Keratinocyte (primary cell): ENCODE measurements at regions not wholly inside any gene's neighbourhood (a gene's known extent, or its start where the extent isn't known, plus 50 kb on each side); places are given as distances from the start of the nearest gene placed in this dataset.

ENCODE experiments used
- DNase-seq: peaks from one replicate; pipeline ENCODE4 v3.0.0-alpha.2; 2011; ENCODE audit warnings: low read depth, missing footprints, low spot score
- FAIRE-seq: peaks from 2 replicates; lab custom pipeline; 2011; peaks lifted over from hg19 to GRCh38; lab: Jason Lieb, UNC
- H2AFZ ChIP-seq: 2 replicates; pipeline ENCODE4 v1.6.0; 2012; ENCODE audit warnings: low read length, control low read depth, inconsistent platforms; ENCODE audit not compliant: control insufficient read depth
- H3K27ac ChIP-seq: 2 replicates; pipeline ENCODE4 v1.5.1; 2011; ENCODE audit warnings: low read length; ENCODE audit not compliant: control insufficient read depth, insufficient read depth
- H3K27me3 ChIP-seq: 3 replicates; pipeline ENCODE4 v1.6.0; 2011; ENCODE audit warnings: low read length; ENCODE audit not compliant: control insufficient read depth, insufficient read depth; ENCODE audit errors: extremely low read depth
- H3K36me3 ChIP-seq, 2 experiments: 2 replicates in 1 of 2; 3 replicates in 1 of 2; pipeline ENCODE4 v1.5.1; 2011; ENCODE audit warnings: low read length in 2 of 2, mild to moderate bottlenecking in 1 of 2; ENCODE audit not compliant: control insufficient read depth in 2 of 2, insufficient read depth in 2 of 2; ENCODE audit errors: extremely low read depth in 1 of 2
- H3K4me1 ChIP-seq: 3 replicates; pipeline ENCODE4 v1.5.1; 2011; ENCODE audit warnings: low read length; ENCODE audit not compliant: control insufficient read depth, insufficient read depth; ENCODE audit errors: extremely low read depth
- H3K4me2 ChIP-seq: 3 replicates; pipeline ENCODE4 v1.6.0; 2011; ENCODE audit warnings: low read depth, low read length; ENCODE audit not compliant: control insufficient read depth, insufficient read depth; ENCODE audit errors: extremely low read depth
- H3K4me3 ChIP-seq, 3 experiments: fragments of 200-600 bp in 1 of 3; sonication (generic) in 1 of 3; 2 replicates in 2 of 3; 3 replicates in 1 of 3; pipeline ENCODE4 v1.5.1; 2011 to 2016; ENCODE audit warnings: low read length in 3 of 3, mild to moderate bottlenecking in 3 of 3, control low read depth in 2 of 3, inconsistent platforms in 1 of 3, low read depth in 1 of 3, mixed read lengths in 1 of 3, mixed run types in 1 of 3, moderate library complexity in 1 of 3; ENCODE audit not compliant: control insufficient read depth in 2 of 3, insufficient read depth in 2 of 3; ENCODE audit errors: extremely low read depth in 1 of 3
- H3K79me2 ChIP-seq: 2 replicates; pipeline ENCODE4 v1.6.0; 2012; ENCODE audit warnings: low read length; ENCODE audit not compliant: control insufficient read depth, insufficient read depth
- H3K9ac ChIP-seq: 3 replicates; pipeline ENCODE4 v1.6.0; 2011; ENCODE audit warnings: low read length; ENCODE audit not compliant: control insufficient read depth, insufficient read depth; ENCODE audit errors: extremely low read depth
- H3K9me1 ChIP-seq: 3 replicates; pipeline ENCODE4 v1.6.0; 2011; ENCODE audit warnings: low read length; ENCODE audit not compliant: control insufficient read depth, insufficient read depth; ENCODE audit errors: extremely low read depth
- H3K9me3 ChIP-seq: 2 replicates; pipeline ENCODE4 v1.5.1; 2012; ENCODE audit warnings: low read depth, low read length; ENCODE audit not compliant: control insufficient read depth
- H4K20me1 ChIP-seq: 3 replicates; pipeline ENCODE4 v1.6.0; 2011; ENCODE audit warnings: low read length; ENCODE audit not compliant: control insufficient read depth, insufficient read depth; ENCODE audit errors: extremely low read depth
- EZH2 ChIP-seq: IDR thresholded peaks from one replicate; pipeline ENCODE4 v1.6.1; 2012; ENCODE audit warnings: inconsistent platforms, mild to moderate bottlenecking, low read length, moderate library complexity
- dilution Hi-C: fragments of 300-500 bp; cut with MboI; formaldehyde crosslinking; loops from one replicate; pipeline ENCODE4 v1.7.0; 2020; ENCODE audit warnings: low sequenced_read_pairs; ENCODE audit not compliant: extremely low pct_ligation_motif_present
- TF ChIP-seq, protein P1 (sequence below), 3 experiments: IDR thresholded peaks in 1 of 3; conservative IDR thresholded peaks in 1 of 3; optimal IDR thresholded peaks in 1 of 3; 2 replicates in 2 of 3; 3 replicates in 1 of 3; pipeline versions ENCODE3 to v1.5.1; 2011; ENCODE audit warnings: low read length in 3 of 3, mild to moderate bottlenecking in 3 of 3, moderate library complexity in 2 of 3, control low read depth in 1 of 3, inconsistent platforms in 1 of 3; ENCODE audit not compliant: insufficient read depth in 2 of 3; ENCODE audit errors: extremely low read depth in 1 of 3

DNA sequence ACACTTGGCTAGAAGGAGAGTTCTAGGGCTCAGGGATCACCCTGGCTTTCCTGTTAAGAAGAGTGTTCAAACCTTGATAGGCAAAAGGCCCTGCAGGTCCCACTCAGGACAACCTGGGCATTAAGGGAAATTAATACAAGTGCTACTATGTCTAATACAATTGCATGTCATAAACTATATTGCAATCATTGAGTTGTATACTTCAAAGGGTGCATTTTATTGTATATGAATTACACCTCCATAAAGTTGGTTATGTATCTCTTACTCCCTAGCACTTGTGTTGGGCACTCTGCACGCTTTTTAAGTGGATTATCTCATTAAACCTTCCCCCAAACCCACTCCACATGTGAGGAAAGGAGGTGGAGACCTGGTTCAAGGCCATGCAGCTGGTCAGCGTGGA, 172.1 kb upstream of the GLI2 start:
- Histone ChIP-seq H2AFZ (no peak overlapping the region), H3K4me1 (peaks cover 3% of the 10 kb centered on the region), H3K4me2 (no peak overlapping the region), H3K9ac (no peak overlapping the region), H3K36me3 (no peaks in the 10 kb centered on the region), H4K20me1 (no peaks in the 10 kb centered on the region), H3K4me3 (no peak overlapping the region), H3K27me3 (peaks cover 15% of the 10 kb centered on the region), H3K27ac (no peak overlapping the region), H3K9me3 (no peaks in the 10 kb centered on the region), H3K9me1 (no peaks in the 10 kb centered on the region), H3K79me2 (no peaks in the 10 kb centered on the region)
- TF ChIP-seq, protein P1, sequence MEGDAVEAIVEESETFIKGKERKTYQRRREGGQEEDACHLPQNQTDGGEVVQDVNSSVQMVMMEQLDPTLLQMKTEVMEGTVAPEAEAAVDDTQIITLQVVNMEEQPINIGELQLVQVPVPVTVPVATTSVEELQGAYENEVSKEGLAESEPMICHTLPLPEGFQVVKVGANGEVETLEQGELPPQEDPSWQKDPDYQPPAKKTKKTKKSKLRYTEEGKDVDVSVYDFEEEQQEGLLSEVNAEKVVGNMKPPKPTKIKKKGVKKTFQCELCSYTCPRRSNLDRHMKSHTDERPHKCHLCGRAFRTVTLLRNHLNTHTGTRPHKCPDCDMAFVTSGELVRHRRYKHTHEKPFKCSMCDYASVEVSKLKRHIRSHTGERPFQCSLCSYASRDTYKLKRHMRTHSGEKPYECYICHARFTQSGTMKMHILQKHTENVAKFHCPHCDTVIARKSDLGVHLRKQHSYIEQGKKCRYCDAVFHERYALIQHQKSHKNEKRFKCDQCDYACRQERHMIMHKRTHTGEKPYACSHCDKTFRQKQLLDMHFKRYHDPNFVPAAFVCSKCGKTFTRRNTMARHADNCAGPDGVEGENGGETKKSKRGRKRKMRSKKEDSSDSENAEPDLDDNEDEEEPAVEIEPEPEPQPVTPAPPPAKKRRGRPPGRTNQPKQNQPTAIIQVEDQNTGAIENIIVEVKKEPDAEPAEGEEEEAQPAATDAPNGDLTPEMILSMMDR (optimal IDR thresholded peaks at IDR 0.05 in 1 of 3, IDR thresholded peaks at IDR 0.05 in 1 of 3, conservative IDR thresholded peaks at IDR 0.05 in 1 of 3; ENCODE audit: extremely low read depth in 1 of 3, insufficient read depth in 2 of 3, low read length in 3 of 3) = no peak
- dilution Hi-C loops = no loop called here
- FAIRE-seq (no peak), DNase-seq (no peak)

DNA sequence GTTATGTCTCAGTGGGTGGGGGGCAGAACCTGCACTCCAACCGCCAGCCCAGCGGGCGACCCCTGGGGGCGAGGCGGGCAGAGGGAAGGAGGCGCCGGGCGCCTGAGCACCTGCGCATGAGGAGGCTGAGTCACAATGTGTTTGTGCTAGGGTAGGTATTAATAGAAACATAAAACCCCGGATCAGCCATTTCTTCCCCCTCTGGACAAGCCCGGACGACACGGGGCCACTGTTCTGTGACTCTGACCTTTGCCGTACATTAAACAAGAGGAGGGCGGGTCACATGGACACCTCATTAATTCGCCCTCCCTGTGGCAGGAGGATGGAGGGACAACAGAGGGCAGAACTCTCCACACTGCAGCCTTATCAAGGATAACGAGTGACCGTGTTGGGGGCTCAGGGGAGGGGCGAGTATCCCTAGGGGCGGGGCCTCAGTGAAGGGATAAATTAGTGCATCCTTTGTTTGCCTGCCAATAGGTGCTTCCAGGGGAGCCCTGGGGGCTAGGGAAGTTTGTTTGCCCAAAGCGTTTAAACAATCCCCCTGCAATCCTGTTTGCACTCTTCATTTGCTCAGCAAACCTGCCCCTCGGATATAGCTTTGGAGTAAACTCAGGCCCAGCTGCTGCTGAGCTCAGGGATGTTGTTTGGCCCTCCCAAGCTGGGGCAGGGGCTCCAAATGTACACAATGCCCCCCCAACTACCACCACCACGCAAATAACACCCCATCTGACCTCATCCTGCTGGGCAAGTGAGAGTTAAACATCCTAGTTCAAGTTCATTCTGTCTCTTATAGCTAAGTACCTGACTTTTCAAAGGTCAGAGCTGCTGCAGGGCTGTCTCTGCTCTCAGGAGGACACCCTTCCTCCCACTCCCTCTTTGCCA, 171.2 kb upstream of the GLI2 start:
- H3K9me3 ChIP-seq = no peaks in the 10 kb centered on the region
- H3K4me3 ChIP-seq = no peak overlapping the region
- H2AFZ ChIP-seq = no peak overlapping the region
- no peak overlapping the region for H3K9ac ChIP-seq
- H3K4me1 ChIP-seq = peaks cover 3% of the 10 kb centered on the region
- FAIRE-seq = no peak
- H3K4me2 ChIP-seq = no peak overlapping the region
- no peaks in the 10 kb centered on the region for H3K9me1 ChIP-seq
- TF ChIP-seq, protein P1 (optimal IDR thresholded peaks at IDR 0.05 in 1 of 3, IDR thresholded peaks at IDR 0.05 in 1 of 3, conservative IDR thresholded peaks at IDR 0.05 in 1 of 3; ENCODE audit: extremely low read depth in 1 of 3, insufficient read depth in 2 of 3, low read length in 3 of 3) = no peak
- TF ChIP-seq EZH2 = no peak
- H3K27me3 ChIP-seq = peaks cover 15% of the 10 kb centered on the region
- no peak for DNase-seq
- dilution Hi-C loops = no loop called here
- H4K20me1 ChIP-seq = no peaks in the 10 kb centered on the region
- no peak overlapping the region for H3K27ac ChIP-seq
- H3K36me3 ChIP-seq = no peaks in the 10 kb centered on the region
- H3K79me2 ChIP-seq = no peaks in the 10 kb centered on the region
